HEK293T (cell line): ENCODE measurements at regions not wholly inside any gene's neighbourhood (a gene's known extent, or its start where the extent isn't known, plus 50 kb on each side); places are given as distances from the start of the nearest gene placed in this dataset.
"Not testable (repeated sequence)": the region's sequence is repeated elsewhere in the genome, so short reads cannot be mapped to it uniquely, and the experiment has no call there.

Experiments used
- ARNT ChIP-seq: fragments of 450-650 bp; IDR thresholded peaks from 2 replicates; pipeline ENCODE4 v1.6.1; 2017; ENCODE audit warnings: mild to moderate bottlenecking
- BHLHE40 ChIP-seq: fragments of 450-650 bp; IDR thresholded peaks from 2 replicates; pipeline ENCODE4 v1.6.1; 2016; ENCODE audit warnings: mild to moderate bottlenecking, moderate library complexity, borderline replicate concordance
- NFRKB ChIP-seq: fragments of 450-650 bp; IDR thresholded peaks from 2 replicates; pipeline ENCODE4 v1.6.1; 2016; ENCODE audit warnings: mild to moderate bottlenecking, moderate library complexity
- PKNOX1 ChIP-seq: fragments of 450-650 bp; IDR thresholded peaks from 2 replicates; pipeline ENCODE4 v1.6.1; 2016
- SP1 ChIP-seq: fragments of 450-650 bp; IDR thresholded peaks from 2 replicates; pipeline ENCODE4 v1.6.1; 2017
- SUZ12 ChIP-seq: fragments of 450-650 bp; IDR thresholded peaks from 2 replicates; pipeline ENCODE4 v1.6.1; 2016; ENCODE audit warnings: mild to moderate bottlenecking
- TARDBP ChIP-seq: fragments of 450-650 bp; IDR thresholded peaks from 2 replicates; pipeline ENCODE4 v1.6.1; 2016

- TF ChIP-seq SP1, SUZ12, BHLHE40, ARNT, PKNOX1, NFRKB, TARDBP: not testable (repeated sequence)
Observed at GRCh38 chrX:63000196-63000595, 350.9 kb downstream of the SPIN4 start.
